ENCODE measurements at regions not wholly inside any gene's neighbourhood (a gene's known extent, or its start where the extent isn't known, plus 50 kb on each side); places are given as distances from the start of the nearest gene placed in this dataset.

DNA sequence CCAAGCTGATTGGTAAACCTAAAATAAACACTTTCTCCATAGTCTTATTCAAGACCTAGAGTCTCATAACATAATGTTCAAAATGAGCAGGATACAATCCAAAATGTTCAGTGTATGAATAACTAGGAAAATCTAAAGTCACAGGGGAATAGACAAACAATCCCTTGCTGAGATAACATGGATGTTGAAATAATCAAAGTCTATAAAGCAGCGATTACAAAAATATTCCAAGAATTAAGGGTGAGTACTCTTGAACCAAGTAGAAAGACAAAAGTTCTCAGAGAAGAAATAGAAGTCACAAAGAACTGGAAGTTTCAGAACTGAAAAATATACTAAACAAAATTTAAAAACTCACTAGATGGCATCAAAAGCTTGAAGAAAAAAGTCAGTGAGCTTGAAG, 561.0 kb downstream of the INSC start:
- no peaks in the 10 kb centered on the region for H3K27me3 ChIP-seq (ENCODE audit: control insufficient read depth, insufficient read depth, low read length)
- intact Hi-C loops (cut with micrococcal nuclease; ENCODE audit: unreplicated experiment) (no loop called here), in situ Hi-C loops (cut with HindIII; ENCODE audit: low pct_unique_long_range_greater_than_20kb, low sequenced_read_pairs) (no loop called here)
- no peaks in the 10 kb centered on the region for H3K9me3 ChIP-seq (ENCODE audit: control insufficient read depth, insufficient read depth, low read depth, low read length)
- no peak overlapping the region for H3K27ac ChIP-seq (ENCODE audit: low read length)
- H3K4me1 ChIP-seq (ENCODE audit: control insufficient read depth, insufficient read depth, low read length): no peaks in the 10 kb centered on the region
- ATAC-seq (no peak), DNase-seq (ENCODE audit: low read depth, low spot score) (no peak)
- CTCF ChIA-PET: no interaction called here
- no peak for TF ChIP-seq POLR2AphosphoS5 (IDR thresholded peaks at IDR 0.05; ENCODE audit: low read depth, low read length)
- TF ChIP-seq TCF7L2 (IDR thresholded peaks at IDR 0.05; ENCODE audit: low read depth, low read length): no peak
- TF ChIP-seq SIN3A (IDR thresholded peaks at IDR 0.05; ENCODE audit: borderline replicate concordance, insufficient read depth, low read depth, low read length): no peak
- TF ChIP-seq, protein P1, sequence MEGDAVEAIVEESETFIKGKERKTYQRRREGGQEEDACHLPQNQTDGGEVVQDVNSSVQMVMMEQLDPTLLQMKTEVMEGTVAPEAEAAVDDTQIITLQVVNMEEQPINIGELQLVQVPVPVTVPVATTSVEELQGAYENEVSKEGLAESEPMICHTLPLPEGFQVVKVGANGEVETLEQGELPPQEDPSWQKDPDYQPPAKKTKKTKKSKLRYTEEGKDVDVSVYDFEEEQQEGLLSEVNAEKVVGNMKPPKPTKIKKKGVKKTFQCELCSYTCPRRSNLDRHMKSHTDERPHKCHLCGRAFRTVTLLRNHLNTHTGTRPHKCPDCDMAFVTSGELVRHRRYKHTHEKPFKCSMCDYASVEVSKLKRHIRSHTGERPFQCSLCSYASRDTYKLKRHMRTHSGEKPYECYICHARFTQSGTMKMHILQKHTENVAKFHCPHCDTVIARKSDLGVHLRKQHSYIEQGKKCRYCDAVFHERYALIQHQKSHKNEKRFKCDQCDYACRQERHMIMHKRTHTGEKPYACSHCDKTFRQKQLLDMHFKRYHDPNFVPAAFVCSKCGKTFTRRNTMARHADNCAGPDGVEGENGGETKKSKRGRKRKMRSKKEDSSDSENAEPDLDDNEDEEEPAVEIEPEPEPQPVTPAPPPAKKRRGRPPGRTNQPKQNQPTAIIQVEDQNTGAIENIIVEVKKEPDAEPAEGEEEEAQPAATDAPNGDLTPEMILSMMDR (IDR thresholded peaks at IDR 0.05): no peak
- POLR2A ChIA-PET: no interaction called here
- no peak overlapping the region for H3K4me3 ChIP-seq (ENCODE audit: low read depth in 2 of 2, low read length in 2 of 2)
- BruUV-seq (replicated peaks): no TSS peak
- H3K36me3 ChIP-seq (ENCODE audit: control insufficient read depth, insufficient read depth, low read length): no peaks in the 10 kb centered on the region

DNA sequence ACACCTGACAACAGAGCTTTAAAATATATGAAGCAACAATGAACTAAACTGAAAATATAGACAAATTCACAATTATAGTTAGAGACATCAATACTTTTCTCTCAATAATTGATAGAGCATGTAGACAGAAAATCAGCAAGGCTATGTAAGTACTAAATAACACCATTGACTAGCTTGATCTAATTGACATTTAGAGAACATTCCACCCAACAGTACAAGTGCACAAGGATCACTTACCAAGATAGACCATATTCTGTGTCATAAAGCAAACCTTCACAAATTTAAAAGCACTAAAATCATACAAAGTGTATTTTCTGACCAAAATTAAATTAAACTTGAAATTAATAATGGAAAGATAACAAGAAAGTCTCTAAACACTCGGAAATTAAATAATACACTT, 562.5 kb downstream of the INSC start:
- H3K36me3 ChIP-seq (ENCODE audit: control insufficient read depth, insufficient read depth, low read length): no peaks in the 10 kb centered on the region
- H3K27ac ChIP-seq (ENCODE audit: low read length): no peak overlapping the region
- ChIA-PET CTCF (no interaction called here), POLR2A (no interaction called here)
- H3K4me1 ChIP-seq (ENCODE audit: control insufficient read depth, insufficient read depth, low read length): no peaks in the 10 kb centered on the region
- no peaks in the 10 kb centered on the region for H3K9me3 ChIP-seq (ENCODE audit: control insufficient read depth, insufficient read depth, low read depth, low read length)
- ATAC-seq: no peak
- TF ChIP-seq, protein P1 (IDR thresholded peaks at IDR 0.05): no peak
- TF ChIP-seq, protein P2, sequence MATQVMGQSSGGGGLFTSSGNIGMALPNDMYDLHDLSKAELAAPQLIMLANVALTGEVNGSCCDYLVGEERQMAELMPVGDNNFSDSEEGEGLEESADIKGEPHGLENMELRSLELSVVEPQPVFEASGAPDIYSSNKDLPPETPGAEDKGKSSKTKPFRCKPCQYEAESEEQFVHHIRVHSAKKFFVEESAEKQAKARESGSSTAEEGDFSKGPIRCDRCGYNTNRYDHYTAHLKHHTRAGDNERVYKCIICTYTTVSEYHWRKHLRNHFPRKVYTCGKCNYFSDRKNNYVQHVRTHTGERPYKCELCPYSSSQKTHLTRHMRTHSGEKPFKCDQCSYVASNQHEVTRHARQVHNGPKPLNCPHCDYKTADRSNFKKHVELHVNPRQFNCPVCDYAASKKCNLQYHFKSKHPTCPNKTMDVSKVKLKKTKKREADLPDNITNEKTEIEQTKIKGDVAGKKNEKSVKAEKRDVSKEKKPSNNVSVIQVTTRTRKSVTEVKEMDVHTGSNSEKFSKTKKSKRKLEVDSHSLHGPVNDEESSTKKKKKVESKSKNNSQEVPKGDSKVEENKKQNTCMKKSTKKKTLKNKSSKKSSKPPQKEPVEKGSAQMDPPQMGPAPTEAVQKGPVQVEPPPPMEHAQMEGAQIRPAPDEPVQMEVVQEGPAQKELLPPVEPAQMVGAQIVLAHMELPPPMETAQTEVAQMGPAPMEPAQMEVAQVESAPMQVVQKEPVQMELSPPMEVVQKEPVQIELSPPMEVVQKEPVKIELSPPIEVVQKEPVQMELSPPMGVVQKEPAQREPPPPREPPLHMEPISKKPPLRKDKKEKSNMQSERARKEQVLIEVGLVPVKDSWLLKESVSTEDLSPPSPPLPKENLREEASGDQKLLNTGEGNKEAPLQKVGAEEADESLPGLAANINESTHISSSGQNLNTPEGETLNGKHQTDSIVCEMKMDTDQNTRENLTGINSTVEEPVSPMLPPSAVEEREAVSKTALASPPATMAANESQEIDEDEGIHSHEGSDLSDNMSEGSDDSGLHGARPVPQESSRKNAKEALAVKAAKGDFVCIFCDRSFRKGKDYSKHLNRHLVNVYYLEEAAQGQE (IDR thresholded peaks at IDR 0.05; ENCODE audit: insufficient read depth in 1 of 2, low read depth in 2 of 2, low read length in 1 of 2): no peak
- TF ChIP-seq SIN3A (IDR thresholded peaks at IDR 0.05; ENCODE audit: borderline replicate concordance, insufficient read depth, low read depth, low read length): no peak
- TF ChIP-seq TCF7L2 (IDR thresholded peaks at IDR 0.05; ENCODE audit: low read depth, low read length): no peak
- no peak for TF ChIP-seq POLR2AphosphoS5 (IDR thresholded peaks at IDR 0.05; ENCODE audit: low read depth, low read length)
- H3K4me3 ChIP-seq (ENCODE audit: low read depth in 2 of 2, low read length in 2 of 2): no peak overlapping the region
- no TSS peak for BruUV-seq (replicated peaks)
- intact Hi-C loops (cut with micrococcal nuclease; ENCODE audit: unreplicated experiment) (no loop called here), in situ Hi-C loops (cut with HindIII; ENCODE audit: low pct_unique_long_range_greater_than_20kb, low sequenced_read_pairs) (no loop called here)
- DNase-seq (ENCODE audit: low read depth, low spot score): no peak
- no peaks in the 10 kb centered on the region for H3K27me3 ChIP-seq (ENCODE audit: control insufficient read depth, insufficient read depth, low read length)

Measured in Panc1 (cell line).